Panc1 (cell line): ENCODE measurements at regions not wholly inside any gene's neighbourhood (a gene's known extent, or its start where the extent isn't known, plus 50 kb on each side); places are given as distances from the start of the nearest gene placed in this dataset.

Source experiments
- POLR2AphosphoS5 ChIP-seq: IDR thresholded peaks from 2 replicates; pipeline ENCODE4 v1.6.1; 2012; ENCODE audit warnings: mild to moderate bottlenecking, low read depth, low read length, moderate library complexity
- SIN3A ChIP-seq: IDR thresholded peaks from 2 replicates; pipeline ENCODE4 v1.6.1; 2012; ENCODE audit warnings: low read depth, mild to moderate bottlenecking, low read length, moderate library complexity, borderline replicate concordance; ENCODE audit not compliant: insufficient read depth
- TF ChIP-seq, protein P1 (sequence below), 2 experiments: IDR thresholded peaks; 2 replicates each; pipeline ENCODE4 v1.6.1; 2011 to 2012; ENCODE audit warnings: low read depth in 2 of 2, control low read depth in 1 of 2, low read length in 1 of 2, mild to moderate bottlenecking in 1 of 2, moderate library complexity in 1 of 2; ENCODE audit not compliant: insufficient read depth in 1 of 2
- TF ChIP-seq, protein P2 (sequence below): fragments of 450-650 bp; IDR thresholded peaks from 2 replicates; pipeline ENCODE4 v1.5.1; 2017; ENCODE audit warnings: mild to moderate bottlenecking

DNA sequence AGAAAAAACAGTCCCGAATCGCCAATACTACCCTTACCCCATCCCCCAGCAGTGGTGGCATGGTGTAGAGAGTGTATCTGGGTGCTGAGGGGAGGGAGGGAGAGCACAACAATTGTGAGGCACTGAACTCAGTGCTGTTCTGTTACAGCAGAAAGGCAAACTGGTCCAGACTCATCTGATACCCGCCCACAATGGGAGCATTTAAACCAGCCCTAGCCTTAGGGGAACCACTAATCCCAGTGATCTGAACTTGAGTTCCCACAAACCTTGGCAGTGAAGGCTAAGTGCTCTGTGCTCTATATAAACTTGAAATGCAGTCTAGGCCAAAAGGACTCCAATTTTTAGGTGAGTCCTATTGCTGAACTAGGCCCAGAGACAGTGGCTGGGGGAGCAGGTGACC is 666.4 kb upstream of the PTCHD4 start:
- TF ChIP-seq, protein P1, sequence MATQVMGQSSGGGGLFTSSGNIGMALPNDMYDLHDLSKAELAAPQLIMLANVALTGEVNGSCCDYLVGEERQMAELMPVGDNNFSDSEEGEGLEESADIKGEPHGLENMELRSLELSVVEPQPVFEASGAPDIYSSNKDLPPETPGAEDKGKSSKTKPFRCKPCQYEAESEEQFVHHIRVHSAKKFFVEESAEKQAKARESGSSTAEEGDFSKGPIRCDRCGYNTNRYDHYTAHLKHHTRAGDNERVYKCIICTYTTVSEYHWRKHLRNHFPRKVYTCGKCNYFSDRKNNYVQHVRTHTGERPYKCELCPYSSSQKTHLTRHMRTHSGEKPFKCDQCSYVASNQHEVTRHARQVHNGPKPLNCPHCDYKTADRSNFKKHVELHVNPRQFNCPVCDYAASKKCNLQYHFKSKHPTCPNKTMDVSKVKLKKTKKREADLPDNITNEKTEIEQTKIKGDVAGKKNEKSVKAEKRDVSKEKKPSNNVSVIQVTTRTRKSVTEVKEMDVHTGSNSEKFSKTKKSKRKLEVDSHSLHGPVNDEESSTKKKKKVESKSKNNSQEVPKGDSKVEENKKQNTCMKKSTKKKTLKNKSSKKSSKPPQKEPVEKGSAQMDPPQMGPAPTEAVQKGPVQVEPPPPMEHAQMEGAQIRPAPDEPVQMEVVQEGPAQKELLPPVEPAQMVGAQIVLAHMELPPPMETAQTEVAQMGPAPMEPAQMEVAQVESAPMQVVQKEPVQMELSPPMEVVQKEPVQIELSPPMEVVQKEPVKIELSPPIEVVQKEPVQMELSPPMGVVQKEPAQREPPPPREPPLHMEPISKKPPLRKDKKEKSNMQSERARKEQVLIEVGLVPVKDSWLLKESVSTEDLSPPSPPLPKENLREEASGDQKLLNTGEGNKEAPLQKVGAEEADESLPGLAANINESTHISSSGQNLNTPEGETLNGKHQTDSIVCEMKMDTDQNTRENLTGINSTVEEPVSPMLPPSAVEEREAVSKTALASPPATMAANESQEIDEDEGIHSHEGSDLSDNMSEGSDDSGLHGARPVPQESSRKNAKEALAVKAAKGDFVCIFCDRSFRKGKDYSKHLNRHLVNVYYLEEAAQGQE (IDR thresholded peaks at IDR 0.05; ENCODE audit: insufficient read depth in 1 of 2, low read depth in 2 of 2, low read length in 1 of 2), result no peak
- TF ChIP-seq, protein P2, sequence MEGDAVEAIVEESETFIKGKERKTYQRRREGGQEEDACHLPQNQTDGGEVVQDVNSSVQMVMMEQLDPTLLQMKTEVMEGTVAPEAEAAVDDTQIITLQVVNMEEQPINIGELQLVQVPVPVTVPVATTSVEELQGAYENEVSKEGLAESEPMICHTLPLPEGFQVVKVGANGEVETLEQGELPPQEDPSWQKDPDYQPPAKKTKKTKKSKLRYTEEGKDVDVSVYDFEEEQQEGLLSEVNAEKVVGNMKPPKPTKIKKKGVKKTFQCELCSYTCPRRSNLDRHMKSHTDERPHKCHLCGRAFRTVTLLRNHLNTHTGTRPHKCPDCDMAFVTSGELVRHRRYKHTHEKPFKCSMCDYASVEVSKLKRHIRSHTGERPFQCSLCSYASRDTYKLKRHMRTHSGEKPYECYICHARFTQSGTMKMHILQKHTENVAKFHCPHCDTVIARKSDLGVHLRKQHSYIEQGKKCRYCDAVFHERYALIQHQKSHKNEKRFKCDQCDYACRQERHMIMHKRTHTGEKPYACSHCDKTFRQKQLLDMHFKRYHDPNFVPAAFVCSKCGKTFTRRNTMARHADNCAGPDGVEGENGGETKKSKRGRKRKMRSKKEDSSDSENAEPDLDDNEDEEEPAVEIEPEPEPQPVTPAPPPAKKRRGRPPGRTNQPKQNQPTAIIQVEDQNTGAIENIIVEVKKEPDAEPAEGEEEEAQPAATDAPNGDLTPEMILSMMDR, result no peak
- TF ChIP-seq SIN3A (no peak), POLR2AphosphoS5 (no peak)
